ENCODE measurements at regions not wholly inside any gene's neighbourhood (a gene's known extent, or its start where the extent isn't known, plus 50 kb on each side); places are given as distances from the start of the nearest gene placed in this dataset.

DNA sequence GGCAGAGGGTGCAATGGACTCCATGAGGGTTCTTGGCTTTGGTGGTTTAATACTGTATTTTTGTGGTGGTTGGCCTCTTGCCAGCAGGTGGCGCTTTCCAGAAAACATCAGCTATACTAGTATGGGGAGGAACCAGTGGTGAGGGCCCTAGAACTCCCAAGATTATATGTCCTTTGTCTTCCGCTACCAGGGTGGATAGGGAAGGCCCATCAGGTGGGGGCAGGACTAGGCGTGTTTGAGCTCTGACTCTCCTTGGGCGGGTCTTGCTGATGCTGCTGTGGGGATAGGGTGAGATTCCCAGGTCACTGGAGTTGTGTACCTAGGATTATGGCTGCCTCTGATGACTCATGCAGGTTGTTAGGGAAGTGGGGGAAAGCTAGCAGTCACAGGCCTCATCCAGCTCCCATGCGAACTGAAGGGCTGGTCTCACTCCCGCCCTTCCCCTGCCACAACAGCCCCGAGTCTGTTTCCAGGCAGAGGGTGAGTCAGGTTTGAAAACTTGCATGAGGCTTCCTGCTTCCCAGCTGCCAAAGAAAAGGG lies 357.7 kb downstream of the OTOL1 start:
- TF ChIP-seq, protein P1, sequence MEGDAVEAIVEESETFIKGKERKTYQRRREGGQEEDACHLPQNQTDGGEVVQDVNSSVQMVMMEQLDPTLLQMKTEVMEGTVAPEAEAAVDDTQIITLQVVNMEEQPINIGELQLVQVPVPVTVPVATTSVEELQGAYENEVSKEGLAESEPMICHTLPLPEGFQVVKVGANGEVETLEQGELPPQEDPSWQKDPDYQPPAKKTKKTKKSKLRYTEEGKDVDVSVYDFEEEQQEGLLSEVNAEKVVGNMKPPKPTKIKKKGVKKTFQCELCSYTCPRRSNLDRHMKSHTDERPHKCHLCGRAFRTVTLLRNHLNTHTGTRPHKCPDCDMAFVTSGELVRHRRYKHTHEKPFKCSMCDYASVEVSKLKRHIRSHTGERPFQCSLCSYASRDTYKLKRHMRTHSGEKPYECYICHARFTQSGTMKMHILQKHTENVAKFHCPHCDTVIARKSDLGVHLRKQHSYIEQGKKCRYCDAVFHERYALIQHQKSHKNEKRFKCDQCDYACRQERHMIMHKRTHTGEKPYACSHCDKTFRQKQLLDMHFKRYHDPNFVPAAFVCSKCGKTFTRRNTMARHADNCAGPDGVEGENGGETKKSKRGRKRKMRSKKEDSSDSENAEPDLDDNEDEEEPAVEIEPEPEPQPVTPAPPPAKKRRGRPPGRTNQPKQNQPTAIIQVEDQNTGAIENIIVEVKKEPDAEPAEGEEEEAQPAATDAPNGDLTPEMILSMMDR (IDR thresholded peaks at IDR 0.05) = no peak
- no peak for TF ChIP-seq POLR2A (IDR thresholded peaks at IDR 0.05)

Data from body of pancreas (tissue), 4 donors.